HCT116 (cell line): ENCODE measurements at regions not wholly inside any gene's neighbourhood (a gene's known extent, or its start where the extent isn't known, plus 50 kb on each side); places are given as distances from the start of the nearest gene placed in this dataset.

Experiments used
- ATAC-seq: fragments of 200-7000 bp; cut with Tn5 transposase; 2 replicates; pipeline ENCODE4 v1.9.1; 2020; ENCODE audit warnings: mild to moderate bottlenecking, moderate library complexity
- BruUV-seq: library from RNA; stranded (reverse); fragments of 400-500 nt; replicated peaks from 2 replicates; lab custom pipeline; 2021; lab: Mats Ljungman, UMichigan
- CTCF ChIA-PET: fragments of 300-600 bp; sonication (Branson Sonifier 250); formaldehyde crosslinking; loops from one replicate; lab custom pipeline; 2021; ENCODE audit warnings: antibody characterized with exemption; lab: Charles Lee
- POLR2A ChIA-PET: fragments of 300-600, 350-600 bp; sonication (Branson Sonifier 250); formaldehyde crosslinking; loops from one replicate; lab custom pipeline; 2021; ENCODE audit warnings: antibody characterized with exemption; lab: Charles Lee
- RAD21 ChIA-PET, 2 experiments: fragments of 300-600 bp; sonication (Branson Sonifier 250); formaldehyde crosslinking; loops; one replicate each; lab custom pipeline; 2023; ENCODE audit warnings: low total read pairs in 2 of 2; ENCODE audit not compliant: uncharacterized antibody in 2 of 2, unreplicated experiment in 2 of 2, low non-redundant PET in 1 of 2; lab: Charles Lee
- DNase-seq: peaks from one replicate; pipeline ENCODE4 v3.0.0-alpha.2; 2010; ENCODE audit warnings: low read depth, low spot score
- H2AFZ ChIP-seq: fragments of 200-600 bp; shearing (Covaris generic), sonication (generic); 2 replicates; pipeline ENCODE4 v1.6.1; 2017; ENCODE audit warnings: low read depth, mixed run types, mixed read lengths, antibody characterized with exemption, low read length; ENCODE audit not compliant: poor library complexity, severe bottlenecking
- H3K27ac ChIP-seq: 2 replicates; pipeline ENCODE4 v1.5.1; 2012; ENCODE audit warnings: low read depth, low read length
- H3K27me3 ChIP-seq: fragments of 200-600 bp; sonication (generic); 2 replicates; pipeline ENCODE4 v1.6.1; 2016; ENCODE audit warnings: mixed run types, low read length, mixed read lengths; ENCODE audit not compliant: insufficient read depth
- H3K36me3 ChIP-seq, 2 experiments: fragments of 200-500 bp in 1 of 2; fragments of 200-600 bp in 1 of 2; sonication (Bioruptor generic) in 1 of 2; sonication (generic) in 1 of 2; 2 replicates each; pipeline versions ENCODE4 v1.5.1 to v1.6.1; 2014 to 2016; ENCODE audit warnings: low read length in 2 of 2, inconsistent platforms in 1 of 2, mixed read lengths in 1 of 2, mixed run types in 1 of 2; ENCODE audit not compliant: insufficient read depth in 2 of 2, control insufficient read depth in 1 of 2
- H3K4me1 ChIP-seq, 2 experiments: fragments of 200-600 bp in 1 of 2; sonication (generic) in 1 of 2; 2 replicates each; pipeline versions ENCODE4 v1.5.1 to v1.6.1; 2012 to 2017; ENCODE audit warnings: low read length in 2 of 2, inconsistent platforms in 1 of 2, mild to moderate bottlenecking in 1 of 2, mixed read lengths in 1 of 2, mixed run types in 1 of 2, moderate library complexity in 1 of 2; ENCODE audit not compliant: insufficient read depth in 2 of 2, control insufficient read depth in 1 of 2
- H3K4me2 ChIP-seq: fragments of 200-600 bp; sonication (generic); 2 replicates; pipeline ENCODE4 v1.6.1; 2017; ENCODE audit warnings: mixed run types, low read length, mixed read lengths
- H3K4me3 ChIP-seq, 2 experiments: fragments of 200-600 bp in 1 of 2; sonication (generic) in 1 of 2; replicated peaks in 1 of 2; 2 replicates each; pipeline ENCODE4 v1.5.1; 2011 to 2016; ENCODE audit warnings: low read length in 2 of 2, control low read depth in 1 of 2, low read depth in 1 of 2, mild to moderate bottlenecking in 1 of 2, mixed read lengths in 1 of 2, mixed run types in 1 of 2
- H3K79me2 ChIP-seq: fragments of 200-600 bp; sonication (generic); 2 replicates; pipeline ENCODE4 v1.6.1; 2017; ENCODE audit warnings: mild to moderate bottlenecking, mixed run types, low read length, moderate library complexity, mixed read lengths; ENCODE audit not compliant: insufficient read depth
- H3K9ac ChIP-seq: fragments of 200-600 bp; sonication (generic); 2 replicates; pipeline ENCODE4 v1.6.1; 2016; ENCODE audit warnings: low read length, mixed read lengths
- H3K9me2 ChIP-seq: fragments of 200-600 bp; sonication (generic), shearing (Covaris generic); 2 replicates; pipeline ENCODE4 v1.6.1; 2017; ENCODE audit warnings: mixed run types, mild to moderate bottlenecking, moderate library complexity; ENCODE audit not compliant: insufficient read depth
- H3K9me3 ChIP-seq, 2 experiments: fragments of 200-500 bp in 1 of 2; fragments of 200-600 bp in 1 of 2; sonication (Bioruptor generic) in 1 of 2; sonication (generic) in 1 of 2; 2 replicates each; pipeline ENCODE4 v1.6.1; 2014 to 2017; ENCODE audit warnings: low read length in 2 of 2, mixed read lengths in 2 of 2, inconsistent platforms in 1 of 2, low read depth in 1 of 2, mild to moderate bottlenecking in 1 of 2, mixed run types in 1 of 2, moderate library complexity in 1 of 2; ENCODE audit not compliant: control insufficient read depth in 1 of 2, insufficient read depth in 1 of 2
- H4K20me1 ChIP-seq: fragments of 200-600 bp; sonication (generic), shearing (Covaris generic); 2 replicates; pipeline ENCODE4 v1.6.1; 2017; ENCODE audit warnings: mixed run types, mild to moderate bottlenecking, moderate library complexity; ENCODE audit not compliant: insufficient read depth
- CBX3 ChIP-seq: IDR thresholded peaks from 2 replicates; pipeline ENCODE4 v1.6.1; 2012; ENCODE audit warnings: low read depth
- CEBPB ChIP-seq: IDR thresholded peaks from 2 replicates; pipeline ENCODE4 v1.6.1; 2012; ENCODE audit warnings: low read depth
- EGR1 ChIP-seq: IDR thresholded peaks from 2 replicates; pipeline ENCODE4 v1.6.1; 2012; ENCODE audit warnings: low read depth
- FOSL1 ChIP-seq: IDR thresholded peaks from 2 replicates; pipeline ENCODE4 v1.6.1; 2012; ENCODE audit warnings: low read depth
- JUND ChIP-seq: IDR thresholded peaks from 2 replicates; pipeline ENCODE4 v1.6.1; 2012
- MAX ChIP-seq: IDR thresholded peaks from 2 replicates; pipeline ENCODE4 v1.6.1; 2012
- POLR2A ChIP-seq: IDR thresholded peaks from 2 replicates; pipeline ENCODE4 v1.7.0; 2011; ENCODE audit warnings: borderline replicate concordance; ENCODE audit not compliant: insufficient read depth, insufficient read length; ENCODE audit errors: extremely low read depth
- POLR2AphosphoS5 ChIP-seq: IDR thresholded peaks from 2 replicates; pipeline ENCODE4 v1.6.1; 2011; ENCODE audit warnings: mild to moderate bottlenecking, low read depth, low read length, moderate library complexity
- REST ChIP-seq: IDR thresholded peaks from 2 replicates; pipeline ENCODE4 v1.6.1; 2012; ENCODE audit warnings: low read depth
- SP1 ChIP-seq: IDR thresholded peaks from 2 replicates; pipeline ENCODE4 v1.6.1; 2012; ENCODE audit warnings: low read depth
- SRF ChIP-seq: IDR thresholded peaks from 2 replicates; pipeline ENCODE4 v1.6.1; 2012; ENCODE audit warnings: low read depth
- YY1 ChIP-seq: IDR thresholded peaks from 2 replicates; pipeline ENCODE4 v1.6.1; 2011; ENCODE audit warnings: low read length, low read depth, moderate library complexity, mild to moderate bottlenecking; ENCODE audit not compliant: insufficient replicate concordance; ENCODE audit errors: extremely low read depth
- ZBTB33 ChIP-seq: IDR thresholded peaks from 2 replicates; pipeline ENCODE4 v1.6.1; 2011; ENCODE audit warnings: mild to moderate bottlenecking, low read length, moderate library complexity; ENCODE audit not compliant: insufficient replicate concordance; ENCODE audit errors: extremely low read depth
- ZFX ChIP-seq: fragments of 450-650 bp; IDR thresholded peaks from 2 replicates; pipeline ENCODE4 v1.6.1; 2017
- ZNF274 ChIP-seq: fragments of 200-500 bp; sonication (Bioruptor generic); IDR thresholded peaks from 2 replicates; pipeline ENCODE4 v1.6.1; 2014; ENCODE audit warnings: mild to moderate bottlenecking, low read depth, low read length, inconsistent platforms
- intact Hi-C: fragments of 100-400 bp; cut with micrococcal nuclease; formaldehyde crosslinking; loops from 2 replicates; pipeline ENCODE4 v1.10.0; 2022
- TF ChIP-seq, protein P1 (sequence below), 3 experiments: fragments of 200-600 bp in 1 of 3; sonication (generic) in 1 of 3; IDR thresholded peaks in 2 of 3; conservative IDR thresholded peaks in 1 of 3; 2 replicates each; pipeline ENCODE4 v1.5.1; 2012 to 2017; ENCODE audit warnings: low read depth in 2 of 3, low read length in 2 of 3, antibody characterized with exemption in 1 of 3, borderline replicate concordance in 1 of 3, control low read depth in 1 of 3, mild to moderate bottlenecking in 1 of 3, mixed read lengths in 1 of 3, mixed run types in 1 of 3, moderate library complexity in 1 of 3; ENCODE audit not compliant: insufficient read depth in 1 of 3

DNA sequence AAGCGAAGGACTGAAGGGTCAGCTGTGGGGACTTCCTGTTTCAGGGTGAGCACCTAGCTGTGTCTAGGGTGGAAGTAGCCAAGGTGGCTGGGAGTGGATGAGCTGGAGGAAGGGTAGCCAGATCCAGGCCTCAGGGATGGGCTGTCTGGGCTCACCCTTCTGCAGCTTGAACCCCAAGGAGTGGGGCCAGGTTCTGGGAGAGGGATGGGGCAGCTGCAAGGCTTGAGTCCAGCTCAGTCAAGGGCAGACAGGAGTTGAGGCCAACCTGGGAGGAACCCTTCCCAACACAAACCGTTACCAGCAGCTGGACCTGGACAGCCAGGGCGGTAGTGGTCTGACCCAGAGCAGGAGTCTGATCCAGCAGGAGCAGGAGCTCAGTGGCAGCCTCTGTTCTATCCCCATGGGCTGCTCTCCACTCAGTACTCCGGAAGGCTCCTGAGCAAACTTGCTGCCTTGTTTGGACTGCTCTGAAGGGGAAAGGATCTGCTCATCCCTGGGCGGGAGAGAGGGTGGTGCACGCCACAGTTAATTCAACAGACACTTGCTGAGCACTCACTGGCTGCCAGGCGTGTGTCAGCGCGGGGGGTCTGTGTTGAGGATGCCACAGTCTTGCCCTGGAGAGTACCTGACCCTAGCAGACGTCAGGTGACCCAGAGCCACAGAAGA is 53.8 kb upstream of the THY1 start:
- peaks cover 0 to 23% of the 10 kb centered on the region in 2 experiments; a peak in 1 of 4 replicates for H3K4me1 ChIP-seq
- no peak overlapping the region for H3K27ac ChIP-seq
- H4K20me1 ChIP-seq = no peaks in the 10 kb centered on the region
- H3K79me2 ChIP-seq = no peaks in the 10 kb centered on the region
- no TSS peak for BruUV-seq
- CTCF ChIA-PET = interaction anchor here (2.5 kb wide), 2 partner anchors 121 to 139 kb away, joined by 27 to 33 read pairs; no protein-coding TSS in a partner anchor
- DNase-seq (no peak), ATAC-seq (no peak)
- no peak overlapping the region for H2AFZ ChIP-seq
- no peaks in the 10 kb centered on the region for H3K27me3 ChIP-seq
- no peak overlapping the region for H3K4me2 ChIP-seq
- TF ChIP-seq SP1 (no peak), FOSL1 (no peak), SRF (no peak), POLR2AphosphoS5 (no peak), ZBTB33 (no peak), REST (no peak), ZFX (no peak), CEBPB (no peak), JUND (no peak), EGR1 (no peak), YY1 (no peak), MAX (no peak), POLR2A (no peak), ZNF274 (no peak), CBX3 (no peak)
- TF ChIP-seq, protein P1, sequence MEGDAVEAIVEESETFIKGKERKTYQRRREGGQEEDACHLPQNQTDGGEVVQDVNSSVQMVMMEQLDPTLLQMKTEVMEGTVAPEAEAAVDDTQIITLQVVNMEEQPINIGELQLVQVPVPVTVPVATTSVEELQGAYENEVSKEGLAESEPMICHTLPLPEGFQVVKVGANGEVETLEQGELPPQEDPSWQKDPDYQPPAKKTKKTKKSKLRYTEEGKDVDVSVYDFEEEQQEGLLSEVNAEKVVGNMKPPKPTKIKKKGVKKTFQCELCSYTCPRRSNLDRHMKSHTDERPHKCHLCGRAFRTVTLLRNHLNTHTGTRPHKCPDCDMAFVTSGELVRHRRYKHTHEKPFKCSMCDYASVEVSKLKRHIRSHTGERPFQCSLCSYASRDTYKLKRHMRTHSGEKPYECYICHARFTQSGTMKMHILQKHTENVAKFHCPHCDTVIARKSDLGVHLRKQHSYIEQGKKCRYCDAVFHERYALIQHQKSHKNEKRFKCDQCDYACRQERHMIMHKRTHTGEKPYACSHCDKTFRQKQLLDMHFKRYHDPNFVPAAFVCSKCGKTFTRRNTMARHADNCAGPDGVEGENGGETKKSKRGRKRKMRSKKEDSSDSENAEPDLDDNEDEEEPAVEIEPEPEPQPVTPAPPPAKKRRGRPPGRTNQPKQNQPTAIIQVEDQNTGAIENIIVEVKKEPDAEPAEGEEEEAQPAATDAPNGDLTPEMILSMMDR (IDR thresholded peaks at IDR 0.05 in 2 of 3, conservative IDR thresholded peaks at IDR 0.05 in 1 of 3; ENCODE audit: borderline replicate concordance in 1 of 3, insufficient read depth in 1 of 3, low read depth in 2 of 3, low read length in 2 of 3) = no peak
- TF ChIP-seq, all 23 proteins: peak for 0
- Histone ChIP-seq H3K9me3 (no peaks in the 10 kb centered on the region), H3K36me3 (no peaks in the 10 kb centered on the region), H3K9ac (no peak overlapping the region), H3K9me2 (no peaks in the 10 kb centered on the region), H3K4me3 (no peak overlapping the region)
- ChIA-PET RAD21 (no interaction called here), POLR2A (no interaction called here)
- intact Hi-C loops = no loop called here
